AG04450 (cell line): ENCODE measurements at regions not wholly inside any gene's neighbourhood (a gene's known extent, or its start where the extent isn't known, plus 50 kb on each side); places are given as distances from the start of the nearest gene placed in this dataset.

Source experiments
- CTCF ChIA-PET: fragments of 300-600, 350-600 bp; formaldehyde crosslinking; extraction: SDS; loops from one replicate; lab custom pipeline; 2022; ENCODE audit warnings: antibody characterized with exemption, inconsistent platforms; lab: Charles Lee
- POLR2A ChIA-PET: fragments of 350-600 bp; formaldehyde crosslinking; extraction: SDS; loops from one replicate; lab custom pipeline; 2021; ENCODE audit warnings: antibody characterized with exemption, inconsistent platforms; lab: Yijun Ruan, JAX
- DNase-seq: peaks from one replicate; pipeline ENCODE4 v3.0.0-alpha.2; 2011; ENCODE audit warnings: low read depth, low spot score
- H3K27ac ChIP-seq: one replicate; pipeline ENCODE4 v1.5.1; 2012; ENCODE audit warnings: low read depth, low read length, control low read depth
- H3K27me3 ChIP-seq: one replicate; pipeline ENCODE4 v1.6.0; 2012; ENCODE audit warnings: low read length; ENCODE audit not compliant: control insufficient read depth, insufficient read depth
- H3K4me3 ChIP-seq: 2 replicates; pipeline ENCODE4 v1.5.1; 2011; ENCODE audit warnings: mild to moderate bottlenecking, low read depth, low read length, control low read depth
- H3K9me3 ChIP-seq: 2 replicates; pipeline ENCODE4 v1.5.1; 2012; ENCODE audit warnings: low read length; ENCODE audit not compliant: control insufficient read depth, insufficient read depth
- TF ChIP-seq, protein P1 (sequence below): IDR thresholded peaks from 2 replicates; pipeline ENCODE4 v1.5.1; 2011; ENCODE audit warnings: low read depth, low read length, control low read depth, inconsistent platforms

DNA sequence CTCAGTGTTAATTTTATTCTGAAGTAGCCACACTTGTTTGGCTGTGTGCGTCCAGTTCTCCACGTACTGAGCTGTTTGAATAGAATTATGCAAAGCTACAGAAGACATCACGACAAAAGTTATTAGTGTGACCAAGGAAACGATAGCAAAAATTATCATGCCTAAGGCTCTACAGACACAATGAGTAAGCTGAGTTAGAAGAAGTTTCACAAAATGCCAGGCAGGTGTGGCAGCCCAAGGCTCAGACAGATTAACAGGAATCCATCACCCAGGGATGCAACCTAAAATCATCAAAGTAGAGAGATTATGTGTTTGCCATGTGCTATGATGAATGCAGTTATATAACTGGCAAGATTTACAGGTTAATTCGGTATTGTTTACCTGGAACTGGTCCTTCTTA lies 73.1 kb upstream of the INCENP start:
- TF ChIP-seq, protein P1, sequence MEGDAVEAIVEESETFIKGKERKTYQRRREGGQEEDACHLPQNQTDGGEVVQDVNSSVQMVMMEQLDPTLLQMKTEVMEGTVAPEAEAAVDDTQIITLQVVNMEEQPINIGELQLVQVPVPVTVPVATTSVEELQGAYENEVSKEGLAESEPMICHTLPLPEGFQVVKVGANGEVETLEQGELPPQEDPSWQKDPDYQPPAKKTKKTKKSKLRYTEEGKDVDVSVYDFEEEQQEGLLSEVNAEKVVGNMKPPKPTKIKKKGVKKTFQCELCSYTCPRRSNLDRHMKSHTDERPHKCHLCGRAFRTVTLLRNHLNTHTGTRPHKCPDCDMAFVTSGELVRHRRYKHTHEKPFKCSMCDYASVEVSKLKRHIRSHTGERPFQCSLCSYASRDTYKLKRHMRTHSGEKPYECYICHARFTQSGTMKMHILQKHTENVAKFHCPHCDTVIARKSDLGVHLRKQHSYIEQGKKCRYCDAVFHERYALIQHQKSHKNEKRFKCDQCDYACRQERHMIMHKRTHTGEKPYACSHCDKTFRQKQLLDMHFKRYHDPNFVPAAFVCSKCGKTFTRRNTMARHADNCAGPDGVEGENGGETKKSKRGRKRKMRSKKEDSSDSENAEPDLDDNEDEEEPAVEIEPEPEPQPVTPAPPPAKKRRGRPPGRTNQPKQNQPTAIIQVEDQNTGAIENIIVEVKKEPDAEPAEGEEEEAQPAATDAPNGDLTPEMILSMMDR: no peak
- Histone ChIP-seq H3K27ac (no peak overlapping the region), H3K27me3 (peaks cover 14% of the 10 kb centered on the region), H3K4me3 (no peak overlapping the region), H3K9me3 (peaks cover 4% of the 10 kb centered on the region; the same call in 1 of the 2 replicates)
- ChIA-PET POLR2A (no interaction called here), CTCF (interaction anchor here (1.5 kb wide), 1 partner anchor 31 kb away, joined by 6 read pairs; no protein-coding TSS in a partner anchor)
- DNase-seq: no peak

DNA sequence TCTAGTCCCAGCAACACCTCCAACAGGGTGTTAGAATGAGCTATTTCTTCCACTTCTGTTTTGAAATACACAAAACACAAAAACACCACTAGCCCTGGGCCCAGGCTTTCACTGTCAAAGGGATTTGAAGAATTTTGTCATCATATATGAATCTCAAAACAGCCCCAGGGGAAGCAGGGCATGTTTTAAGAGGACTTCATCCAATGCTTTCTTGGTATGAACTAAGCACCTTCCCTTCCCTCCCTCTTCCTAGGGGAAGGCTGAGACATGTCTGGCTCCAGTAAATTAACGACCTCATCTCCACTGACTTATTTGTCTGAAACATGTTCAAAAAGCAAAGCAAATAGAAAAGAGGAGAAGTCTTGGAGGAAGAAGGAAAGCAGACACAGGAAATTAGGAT lies 75.7 kb upstream of the INCENP start:
- no peak overlapping the region for H3K27ac ChIP-seq
- no peak for DNase-seq
- TF ChIP-seq, protein P1: no peak
- ChIA-PET CTCF (interaction anchor here (1.4 kb wide), 1 partner anchor 149 kb away, joined by 4 read pairs; no protein-coding TSS in a partner anchor), POLR2A (no interaction called here)
- peaks cover 14% of the 10 kb centered on the region for H3K27me3 ChIP-seq
- no peak overlapping the region for H3K4me3 ChIP-seq
- H3K9me3 ChIP-seq: peaks cover 4% of the 10 kb centered on the region; the same call in 1 of the 2 replicates

- peaks cover 4% of the 10 kb centered on the region; the same call in 1 of the 2 replicates for H3K9me3 ChIP-seq
- ChIA-PET POLR2A (no interaction called here), CTCF (interaction anchor here (0.6 to 1.4 kb wide), 2 partner anchors 15 to 35 kb away, joined by 3 to 6 read pairs; no protein-coding TSS in a partner anchor)
- peaks cover 19% of the 10 kb centered on the region for H3K27me3 ChIP-seq
- no peak for DNase-seq
- H3K27ac ChIP-seq: no peak overlapping the region
- no peak overlapping the region for H3K4me3 ChIP-seq
- TF ChIP-seq, protein P1: no peak
Measured at GRCh38 chr11:62046568-62047100, 77.2 kb upstream of the INCENP start.

GRCh38 chr11:62044639-62045121 lies 77.2 kb upstream of the FTH1 start:
- no peak for DNase-seq
- TF ChIP-seq, protein P1: no peak
- Histone ChIP-seq H3K27me3 (peaks cover 19% of the 10 kb centered on the region), H3K4me3 (no peak overlapping the region), H3K27ac (no peak overlapping the region), H3K9me3 (0 out of 2 replicates have a peak, but pooled peaks cover under 1% of the 10 kb centered on the region)
- ChIA-PET POLR2A (no interaction called here), CTCF (interaction anchor here (0.8 kb wide), 1 partner anchor 37 kb away, joined by 3 read pairs; no protein-coding TSS in a partner anchor)

GRCh38 chr11:62035293-62035692 lies 67.9 kb upstream of the FTH1 start:
- ChIA-PET POLR2A (no interaction called here), CTCF (no interaction called here)
- H3K9me3 ChIP-seq: peaks cover 15% of the 10 kb centered on the region
- peaks cover 14% of the 10 kb centered on the region for H3K27me3 ChIP-seq
- no peak for DNase-seq
- no peak overlapping the region for H3K4me3 ChIP-seq
- TF ChIP-seq, protein P1: no peak
- H3K27ac ChIP-seq: no peak overlapping the region
